Gastroesophageal sphincter (tissue), 3 donors: ENCODE measurements at regions not wholly inside any gene's neighbourhood (a gene's known extent, or its start where the extent isn't known, plus 50 kb on each side); places are given as distances from the start of the nearest gene placed in this dataset.

Experiments used
- CTCF ChIP-seq, 4 experiments: fragments of 200-600 bp in 2 of 4; fragments of 450-650 bp in 2 of 4; sonication (generic) in 1 of 4; IDR thresholded peaks; one replicate each; pipeline ENCODE4 v1.5.1; 2017 to 2019; ENCODE audit warnings: antibody characterized with exemption in 4 of 4, mild to moderate bottlenecking in 2 of 4, moderate library complexity in 2 of 4
- POLR2AphosphoS5 ChIP-seq: sonication (generic); formaldehyde crosslinking; IDR thresholded peaks from one replicate; pipeline ENCODE4 v1.6.1; 2017; ENCODE audit warnings: antibody characterized with exemption

- no peak for TF ChIP-seq POLR2AphosphoS5
- TF ChIP-seq CTCF (IDR thresholded peaks at IDR 0.05): no peak
Measured at GRCh38 chr6:134630508-134631121, 312.7 kb upstream of the SGK1 start.
